Keratinocyte (primary cell): ENCODE measurements at regions not wholly inside any gene's neighbourhood (a gene's known extent, or its start where the extent isn't known, plus 50 kb on each side); places are given as distances from the start of the nearest gene placed in this dataset.

ENCODE experiments used
- DNase-seq: peaks from one replicate; pipeline ENCODE4 v3.0.0-alpha.2; 2011; ENCODE audit warnings: low read depth, missing footprints, low spot score
- FAIRE-seq: peaks from 2 replicates; lab custom pipeline; 2011; peaks lifted over from hg19 to GRCh38; lab: Jason Lieb, UNC
- H2AFZ ChIP-seq: 2 replicates; pipeline ENCODE4 v1.6.0; 2012; ENCODE audit warnings: low read length, control low read depth, inconsistent platforms; ENCODE audit not compliant: control insufficient read depth
- H3K27ac ChIP-seq: 2 replicates; pipeline ENCODE4 v1.5.1; 2011; ENCODE audit warnings: low read length; ENCODE audit not compliant: control insufficient read depth, insufficient read depth
- H3K27me3 ChIP-seq: 3 replicates; pipeline ENCODE4 v1.6.0; 2011; ENCODE audit warnings: low read length; ENCODE audit not compliant: control insufficient read depth, insufficient read depth; ENCODE audit errors: extremely low read depth
- H3K36me3 ChIP-seq, 2 experiments: 2 replicates in 1 of 2; 3 replicates in 1 of 2; pipeline ENCODE4 v1.5.1; 2011; ENCODE audit warnings: low read length in 2 of 2, mild to moderate bottlenecking in 1 of 2; ENCODE audit not compliant: control insufficient read depth in 2 of 2, insufficient read depth in 2 of 2; ENCODE audit errors: extremely low read depth in 1 of 2
- H3K4me1 ChIP-seq: 3 replicates; pipeline ENCODE4 v1.5.1; 2011; ENCODE audit warnings: low read length; ENCODE audit not compliant: control insufficient read depth, insufficient read depth; ENCODE audit errors: extremely low read depth
- H3K4me2 ChIP-seq: 3 replicates; pipeline ENCODE4 v1.6.0; 2011; ENCODE audit warnings: low read depth, low read length; ENCODE audit not compliant: control insufficient read depth, insufficient read depth; ENCODE audit errors: extremely low read depth
- H3K4me3 ChIP-seq, 3 experiments: fragments of 200-600 bp in 1 of 3; sonication (generic) in 1 of 3; 2 replicates in 2 of 3; 3 replicates in 1 of 3; pipeline ENCODE4 v1.5.1; 2011 to 2016; ENCODE audit warnings: low read length in 3 of 3, mild to moderate bottlenecking in 3 of 3, control low read depth in 2 of 3, inconsistent platforms in 1 of 3, low read depth in 1 of 3, mixed read lengths in 1 of 3, mixed run types in 1 of 3, moderate library complexity in 1 of 3; ENCODE audit not compliant: control insufficient read depth in 2 of 3, insufficient read depth in 2 of 3; ENCODE audit errors: extremely low read depth in 1 of 3
- H3K79me2 ChIP-seq: 2 replicates; pipeline ENCODE4 v1.6.0; 2012; ENCODE audit warnings: low read length; ENCODE audit not compliant: control insufficient read depth, insufficient read depth
- H3K9ac ChIP-seq: 3 replicates; pipeline ENCODE4 v1.6.0; 2011; ENCODE audit warnings: low read length; ENCODE audit not compliant: control insufficient read depth, insufficient read depth; ENCODE audit errors: extremely low read depth
- H3K9me1 ChIP-seq: 3 replicates; pipeline ENCODE4 v1.6.0; 2011; ENCODE audit warnings: low read length; ENCODE audit not compliant: control insufficient read depth, insufficient read depth; ENCODE audit errors: extremely low read depth
- H3K9me3 ChIP-seq: 2 replicates; pipeline ENCODE4 v1.5.1; 2012; ENCODE audit warnings: low read depth, low read length; ENCODE audit not compliant: control insufficient read depth
- H4K20me1 ChIP-seq: 3 replicates; pipeline ENCODE4 v1.6.0; 2011; ENCODE audit warnings: low read length; ENCODE audit not compliant: control insufficient read depth, insufficient read depth; ENCODE audit errors: extremely low read depth
- EZH2 ChIP-seq: IDR thresholded peaks from one replicate; pipeline ENCODE4 v1.6.1; 2012; ENCODE audit warnings: inconsistent platforms, mild to moderate bottlenecking, low read length, moderate library complexity
- dilution Hi-C: fragments of 300-500 bp; cut with MboI; formaldehyde crosslinking; loops from one replicate; pipeline ENCODE4 v1.7.0; 2020; ENCODE audit warnings: low sequenced_read_pairs; ENCODE audit not compliant: extremely low pct_ligation_motif_present
- TF ChIP-seq, protein P1 (sequence below), 3 experiments: IDR thresholded peaks in 1 of 3; conservative IDR thresholded peaks in 1 of 3; optimal IDR thresholded peaks in 1 of 3; 2 replicates in 2 of 3; 3 replicates in 1 of 3; pipeline versions ENCODE3 to v1.5.1; 2011; ENCODE audit warnings: low read length in 3 of 3, mild to moderate bottlenecking in 3 of 3, moderate library complexity in 2 of 3, control low read depth in 1 of 3, inconsistent platforms in 1 of 3; ENCODE audit not compliant: insufficient read depth in 2 of 3; ENCODE audit errors: extremely low read depth in 1 of 3

DNA sequence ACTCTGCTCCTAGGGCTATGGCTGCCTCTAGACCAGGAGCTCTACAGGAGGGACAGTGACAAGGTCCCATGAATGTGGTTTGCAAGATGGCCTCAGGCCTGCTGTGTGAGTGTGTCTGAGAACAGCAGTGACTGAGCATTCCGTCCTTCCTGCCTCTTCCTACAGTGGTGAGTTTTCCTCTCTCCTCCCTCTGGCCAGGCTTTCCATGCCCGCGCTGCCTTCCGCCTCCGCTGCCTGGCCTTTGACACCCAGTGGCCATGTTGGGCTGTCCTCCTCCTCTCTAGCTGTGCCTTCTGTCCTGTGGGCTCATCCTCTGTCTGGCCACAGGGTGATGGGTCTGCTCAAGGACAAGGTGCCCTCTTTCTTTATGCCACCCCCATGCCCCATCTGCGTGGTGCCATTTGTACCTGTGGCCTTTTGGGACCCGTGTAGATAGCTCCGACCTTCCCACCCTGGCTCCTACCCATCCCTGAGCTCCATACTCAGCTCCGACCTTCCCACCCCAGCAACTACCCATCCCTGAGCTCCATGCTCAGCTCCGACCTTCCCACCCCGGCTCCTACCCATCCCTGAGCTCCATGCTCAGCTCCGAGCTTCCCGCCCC is 970.4 kb downstream of the BRD1 start:
- Histone ChIP-seq H2AFZ (no peak overlapping the region), H3K9me3 (peaks cover 16% of the 10 kb centered on the region), H3K9me1 (no peaks in the 10 kb centered on the region), H3K27ac (no peak overlapping the region), H3K27me3 (no peaks in the 10 kb centered on the region), H3K79me2 (no peaks in the 10 kb centered on the region), H4K20me1 (no peaks in the 10 kb centered on the region), H3K36me3 (no peaks in the 10 kb centered on the region), H3K4me3 (no peak overlapping the region), H3K4me2 (no peak overlapping the region), H3K4me1 (no peaks in the 10 kb centered on the region), H3K9ac (no peak overlapping the region)
- dilution Hi-C loops: no loop called here
- FAIRE-seq: no peak
- TF ChIP-seq, protein P1, sequence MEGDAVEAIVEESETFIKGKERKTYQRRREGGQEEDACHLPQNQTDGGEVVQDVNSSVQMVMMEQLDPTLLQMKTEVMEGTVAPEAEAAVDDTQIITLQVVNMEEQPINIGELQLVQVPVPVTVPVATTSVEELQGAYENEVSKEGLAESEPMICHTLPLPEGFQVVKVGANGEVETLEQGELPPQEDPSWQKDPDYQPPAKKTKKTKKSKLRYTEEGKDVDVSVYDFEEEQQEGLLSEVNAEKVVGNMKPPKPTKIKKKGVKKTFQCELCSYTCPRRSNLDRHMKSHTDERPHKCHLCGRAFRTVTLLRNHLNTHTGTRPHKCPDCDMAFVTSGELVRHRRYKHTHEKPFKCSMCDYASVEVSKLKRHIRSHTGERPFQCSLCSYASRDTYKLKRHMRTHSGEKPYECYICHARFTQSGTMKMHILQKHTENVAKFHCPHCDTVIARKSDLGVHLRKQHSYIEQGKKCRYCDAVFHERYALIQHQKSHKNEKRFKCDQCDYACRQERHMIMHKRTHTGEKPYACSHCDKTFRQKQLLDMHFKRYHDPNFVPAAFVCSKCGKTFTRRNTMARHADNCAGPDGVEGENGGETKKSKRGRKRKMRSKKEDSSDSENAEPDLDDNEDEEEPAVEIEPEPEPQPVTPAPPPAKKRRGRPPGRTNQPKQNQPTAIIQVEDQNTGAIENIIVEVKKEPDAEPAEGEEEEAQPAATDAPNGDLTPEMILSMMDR (optimal IDR thresholded peaks at IDR 0.05 in 1 of 3, IDR thresholded peaks at IDR 0.05 in 1 of 3, conservative IDR thresholded peaks at IDR 0.05 in 1 of 3; ENCODE audit: extremely low read depth in 1 of 3, insufficient read depth in 2 of 3, low read length in 3 of 3): no peak
- no peak for TF ChIP-seq EZH2
- no peak for DNase-seq

GRCh38 chr22:48856308-48856615 is 971.4 kb downstream of the BRD1 start:
- no peaks in the 10 kb centered on the region for H3K4me1 ChIP-seq
- dilution Hi-C loops: no loop called here

More at GRCh38 chr22:48856308-48856615, 971.4 kb downstream of the BRD1 start:
- no peak overlapping the region for H2AFZ ChIP-seq
- no peak for TF ChIP-seq EZH2
- TF ChIP-seq, protein P1 (optimal IDR thresholded peaks at IDR 0.05 in 1 of 3, IDR thresholded peaks at IDR 0.05 in 1 of 3, conservative IDR thresholded peaks at IDR 0.05 in 1 of 3; ENCODE audit: extremely low read depth in 1 of 3, insufficient read depth in 2 of 3, low read length in 3 of 3): no peak
- H3K79me2 ChIP-seq: no peaks in the 10 kb centered on the region
- H3K9ac ChIP-seq: no peak overlapping the region
- H3K4me2 ChIP-seq: no peak overlapping the region
- no peaks in the 10 kb centered on the region for H3K36me3 ChIP-seq
- no peak overlapping the region for H3K4me3 ChIP-seq
- no peak overlapping the region for H3K27ac ChIP-seq
- no peaks in the 10 kb centered on the region for H4K20me1 ChIP-seq
- peaks cover 21% of the 10 kb centered on the region for H3K9me3 ChIP-seq
- DNase-seq (no peak), FAIRE-seq (no peak)
- no peaks in the 10 kb centered on the region for H3K9me1 ChIP-seq
- no peaks in the 10 kb centered on the region for H3K27me3 ChIP-seq
